ENCODE measurements at regions not wholly inside any gene's neighbourhood (a gene's known extent, or its start where the extent isn't known, plus 50 kb on each side); places are given as distances from the start of the nearest gene placed in this dataset.

- no peak for DNase-seq (ENCODE audit: low spot score)
Measured at GRCh38 chr18:51726614-51727013, 529.1 kb upstream of the MEX3C start.

GRCh38 chr18:51727780-51728179 is 530.3 kb upstream of the MEX3C start:
- no peak for DNase-seq (ENCODE audit: low spot score)

GRCh38 chr18:51731070-51731469 is 533.6 kb upstream of the MEX3C start:
- no peak for DNase-seq (ENCODE audit: low spot score)

GRCh38 chr18:51734576-51734975 is 537.1 kb upstream of the MEX3C start:
- no peak for DNase-seq (ENCODE audit: low spot score)

- no peak for DNase-seq (ENCODE audit: low spot score)
Measured at GRCh38 chr18:51739044-51739666, 541.7 kb upstream of the MEX3C start.

- no peak for DNase-seq (ENCODE audit: low spot score)
Measured at GRCh38 chr18:51751901-51752300, 554.4 kb upstream of the MEX3C start.

GRCh38 chr18:51753365-51754057 is 556.0 kb upstream of the MEX3C start:
- DNase-seq (ENCODE audit: low spot score): no peak

GRCh38 chr18:51754566-51754965 is 557.1 kb upstream of the MEX3C start:
- no peak for DNase-seq (ENCODE audit: low spot score)

- no peak for DNase-seq (ENCODE audit: low spot score)
Measured at GRCh38 chr18:51757255-51757924, 559.9 kb upstream of the MEX3C start.

GRCh38 chr18:51762373-51762772 is 564.9 kb upstream of the MEX3C start:
- DNase-seq (ENCODE audit: low spot score): no peak

GRCh38 chr18:51765606-51766360 is 568.3 kb upstream of the MEX3C start:
- no peak for DNase-seq (ENCODE audit: low spot score)

- no peak for DNase-seq (ENCODE audit: low spot score)
Measured at GRCh38 chr18:51767293-51767692, 569.8 kb upstream of the MEX3C start.

- DNase-seq (ENCODE audit: low spot score): no peak
Measured at GRCh38 chr18:51778115-51778514, 561.9 kb upstream of the DCC start.

- no peak for DNase-seq (ENCODE audit: low spot score)
Measured at GRCh38 chr18:51789871-51790270, 550.1 kb upstream of the DCC start.

GRCh38 chr18:51801514-51801913 is 538.5 kb upstream of the DCC start:
- DNase-seq (ENCODE audit: low spot score): no peak

- DNase-seq (ENCODE audit: low spot score): no peak
Measured at GRCh38 chr18:51802569-51803428, 537.2 kb upstream of the DCC start.

GRCh38 chr18:51807336-51807735 is 532.7 kb upstream of the DCC start:
- DNase-seq (ENCODE audit: low spot score): no peak

GRCh38 chr18:51811883-51812282 is 528.1 kb upstream of the DCC start:
- DNase-seq (ENCODE audit: low spot score): no peak

GRCh38 chr18:51813740-51814139 is 526.3 kb upstream of the DCC start:
- DNase-seq (ENCODE audit: low spot score): no peak

GRCh38 chr18:51821610-51822009 is 518.4 kb upstream of the DCC start:
- DNase-seq (ENCODE audit: low spot score): no peak

GRCh38 chr18:51824746-51825145 is 515.3 kb upstream of the DCC start:
- no peak for DNase-seq (ENCODE audit: low spot score)

- no peak for DNase-seq (ENCODE audit: low spot score)
Measured at GRCh38 chr18:51833850-51834249, 506.1 kb upstream of the DCC start.

Measured in AG08396 (cell line).